Liver (tissue), 8 donors: ENCODE measurements at regions not wholly inside any gene's neighbourhood (a gene's known extent, or its start where the extent isn't known, plus 50 kb on each side); places are given as distances from the start of the nearest gene placed in this dataset.

Experiments
- DNase-seq: peaks from one replicate; pipeline ENCODE4 v3.0.0-alpha.2; 2017; ENCODE audit warnings: low spot score
- H3K27ac ChIP-seq, 2 donors: one replicate each; pipeline ENCODE4 v1.7.0; 2013; ENCODE audit warnings: inconsistent platforms in 2 of 2, low read length in 2 of 2, control low read depth in 1 of 2, low read depth in 1 of 2, mild to moderate bottlenecking in 1 of 2
- H3K27me3 ChIP-seq, 4 donors: one replicate each; pipeline versions ENCODE4 v1.6.1 to v1.7.0; 2013; ENCODE audit warnings: low read length in 3 of 4, inconsistent platforms in 1 of 4, mild to moderate bottlenecking in 1 of 4, moderate library complexity in 1 of 4; ENCODE audit not compliant: control insufficient read depth in 4 of 4, insufficient read depth in 4 of 4
- H3K36me3 ChIP-seq, 4 donors: one replicate each; pipeline versions ENCODE4 v1.6.1 to v1.7.0; 2013; ENCODE audit warnings: low read length in 3 of 4, mild to moderate bottlenecking in 3 of 4, low read depth in 1 of 4, moderate library complexity in 1 of 4; ENCODE audit not compliant: control insufficient read depth in 4 of 4, insufficient read depth in 3 of 4
- H3K4me1 ChIP-seq, 4 donors: one replicate each; pipeline versions ENCODE4 v1.6.1 to v1.7.0; 2013; ENCODE audit warnings: low read length in 3 of 4, mild to moderate bottlenecking in 3 of 4, moderate library complexity in 1 of 4; ENCODE audit not compliant: control insufficient read depth in 4 of 4, insufficient read depth in 4 of 4
- H3K4me3 ChIP-seq, 3 donors: one replicate each; pipeline versions ENCODE4 v1.6.1 to v1.7.0; 2013; ENCODE audit warnings: low read length in 3 of 3, control low read depth in 1 of 3, low read depth in 1 of 3, mild to moderate bottlenecking in 1 of 3
- H3K9ac ChIP-seq, 2 donors: one replicate each; pipeline ENCODE4 v1.7.0; 2013; ENCODE audit warnings: low read length in 2 of 2, mild to moderate bottlenecking in 2 of 2, moderate library complexity in 2 of 2, control low read depth in 1 of 2, low read depth in 1 of 2
- H3K9me3 ChIP-seq, 4 donors: one replicate each; pipeline versions ENCODE4 v1.6.1 to v1.7.0; 2013; ENCODE audit warnings: low read length in 3 of 4; ENCODE audit not compliant: control insufficient read depth in 4 of 4
- CTCF ChIP-seq: fragments of 150-350 bp; IDR thresholded peaks from 2 replicates; pipeline ENCODE4 v1.5.1; 2017; ENCODE audit warnings: improper control_type of control experiment, low read depth, low read length; ENCODE audit not compliant: missing input control
- HNF4A ChIP-seq, 2 donors: conservative IDR thresholded peaks; 2 replicates each; pipeline ENCODE4 v1.6.1; 2016; ENCODE audit warnings: antibody characterized with exemption in 2 of 2, mild to moderate bottlenecking in 2 of 2
- HNF4G ChIP-seq: IDR thresholded peaks from 2 replicates; pipeline ENCODE4 v1.6.1; 2016; ENCODE audit warnings: antibody characterized with exemption
- JUND ChIP-seq, 2 donors: IDR thresholded peaks; 2 replicates each; pipeline ENCODE4 v1.6.1; 2016; ENCODE audit warnings: antibody characterized with exemption in 2 of 2
- MAX ChIP-seq: IDR thresholded peaks from 2 replicates; pipeline ENCODE4 v1.6.1; 2016; ENCODE audit warnings: antibody characterized with exemption
- NR2F2 ChIP-seq: IDR thresholded peaks from 2 replicates; pipeline ENCODE4 v1.6.1; 2016; ENCODE audit warnings: antibody characterized with exemption
- RAD21 ChIP-seq, 2 donors: IDR thresholded peaks; 2 replicates each; pipeline ENCODE4 v1.6.1; 2016; ENCODE audit warnings: antibody characterized with exemption in 2 of 2, mild to moderate bottlenecking in 2 of 2
- SP1 ChIP-seq: IDR thresholded peaks from 2 replicates; pipeline ENCODE4 v1.6.1; 2018; ENCODE audit warnings: antibody characterized with exemption, mild to moderate bottlenecking
- TAF1 ChIP-seq: conservative IDR thresholded peaks from 2 replicates; pipeline ENCODE4 v1.6.1; 2016; ENCODE audit warnings: antibody characterized with exemption, mild to moderate bottlenecking
- YY1 ChIP-seq: IDR thresholded peaks from 2 replicates; pipeline ENCODE4 v1.6.1; 2016; ENCODE audit warnings: antibody characterized with exemption, mild to moderate bottlenecking
- ZBTB33 ChIP-seq: IDR thresholded peaks from 2 replicates; pipeline ENCODE4 v1.6.1; 2016; ENCODE audit warnings: antibody characterized with exemption
- WGBS: extraction: QIAGEN DNeasy Blood & Tissue Kit; methylation state at CpG from one replicate; pipeline ENCODE4 v1.1.7; 2013; 5-methylcytosine and 5-hydroxymethylcytosine counted together
- TF ChIP-seq, protein P1 (sequence below): IDR thresholded peaks from 2 replicates; pipeline ENCODE4 v1.6.1; 2016; ENCODE audit warnings: antibody characterized with exemption
- TF ChIP-seq, protein P2 (sequence below): IDR thresholded peaks from 2 replicates; pipeline ENCODE4 v1.6.1; 2016; ENCODE audit warnings: antibody characterized with exemption, mild to moderate bottlenecking
- donor health status: healthy.
- donor health status: healthy.
- donor health status: healthy.
- donor health status: healthy.
- donor health status: healthy.

- TF ChIP-seq HNF4G (no peak), MAX (no peak), NR2F2 (no peak), ZBTB33 (no peak), SP1 (no peak), JUND (IDR thresholded peaks at IDR 0.05) (no peak)
Measured at GRCh38 chr19:28425046-28425931, 787.7 kb downstream of the UQCRFS1 start (continued).

DNA sequence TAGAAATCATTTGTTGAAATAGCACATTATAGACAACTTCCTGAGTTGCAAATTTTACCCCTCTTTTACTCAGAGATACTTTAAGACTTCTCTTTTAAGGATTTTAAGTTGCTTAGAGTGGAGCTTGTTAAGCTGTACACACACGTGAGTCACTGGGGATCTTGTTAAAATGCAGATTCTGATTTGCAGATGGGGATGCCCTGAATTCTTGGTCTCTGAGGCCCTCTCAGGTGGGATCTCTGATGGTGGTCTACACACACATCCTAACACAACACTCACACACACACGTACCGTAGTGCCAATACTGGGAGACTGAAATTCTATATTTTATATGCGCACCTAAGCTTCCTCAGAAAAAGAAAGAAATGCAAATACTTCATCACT is 788.3 kb downstream of the UQCRFS1 start:
- TF ChIP-seq ZBTB33 (no peak), YY1 (no peak), TAF1 (no peak), HNF4A (conservative IDR thresholded peaks at IDR 0.05) (no peak), MAX (no peak), CTCF (no peak), RAD21 (IDR thresholded peaks at IDR 0.05) (no peak)
- TF ChIP-seq, protein P1, sequence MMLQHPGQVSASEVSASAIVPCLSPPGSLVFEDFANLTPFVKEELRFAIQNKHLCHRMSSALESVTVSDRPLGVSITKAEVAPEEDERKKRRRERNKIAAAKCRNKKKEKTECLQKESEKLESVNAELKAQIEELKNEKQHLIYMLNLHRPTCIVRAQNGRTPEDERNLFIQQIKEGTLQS: no peak
- TF ChIP-seq, protein P2, sequence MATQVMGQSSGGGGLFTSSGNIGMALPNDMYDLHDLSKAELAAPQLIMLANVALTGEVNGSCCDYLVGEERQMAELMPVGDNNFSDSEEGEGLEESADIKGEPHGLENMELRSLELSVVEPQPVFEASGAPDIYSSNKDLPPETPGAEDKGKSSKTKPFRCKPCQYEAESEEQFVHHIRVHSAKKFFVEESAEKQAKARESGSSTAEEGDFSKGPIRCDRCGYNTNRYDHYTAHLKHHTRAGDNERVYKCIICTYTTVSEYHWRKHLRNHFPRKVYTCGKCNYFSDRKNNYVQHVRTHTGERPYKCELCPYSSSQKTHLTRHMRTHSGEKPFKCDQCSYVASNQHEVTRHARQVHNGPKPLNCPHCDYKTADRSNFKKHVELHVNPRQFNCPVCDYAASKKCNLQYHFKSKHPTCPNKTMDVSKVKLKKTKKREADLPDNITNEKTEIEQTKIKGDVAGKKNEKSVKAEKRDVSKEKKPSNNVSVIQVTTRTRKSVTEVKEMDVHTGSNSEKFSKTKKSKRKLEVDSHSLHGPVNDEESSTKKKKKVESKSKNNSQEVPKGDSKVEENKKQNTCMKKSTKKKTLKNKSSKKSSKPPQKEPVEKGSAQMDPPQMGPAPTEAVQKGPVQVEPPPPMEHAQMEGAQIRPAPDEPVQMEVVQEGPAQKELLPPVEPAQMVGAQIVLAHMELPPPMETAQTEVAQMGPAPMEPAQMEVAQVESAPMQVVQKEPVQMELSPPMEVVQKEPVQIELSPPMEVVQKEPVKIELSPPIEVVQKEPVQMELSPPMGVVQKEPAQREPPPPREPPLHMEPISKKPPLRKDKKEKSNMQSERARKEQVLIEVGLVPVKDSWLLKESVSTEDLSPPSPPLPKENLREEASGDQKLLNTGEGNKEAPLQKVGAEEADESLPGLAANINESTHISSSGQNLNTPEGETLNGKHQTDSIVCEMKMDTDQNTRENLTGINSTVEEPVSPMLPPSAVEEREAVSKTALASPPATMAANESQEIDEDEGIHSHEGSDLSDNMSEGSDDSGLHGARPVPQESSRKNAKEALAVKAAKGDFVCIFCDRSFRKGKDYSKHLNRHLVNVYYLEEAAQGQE: no peak
- peaks cover 0 to 6% (median 0%) of the 10 kb centered on the region in 4 donors for H3K27me3 ChIP-seq
- no peak for DNase-seq
- no peak overlapping the region for H3K9ac ChIP-seq
- no peaks in the 10 kb centered on the region for H3K4me1 ChIP-seq
- H3K27ac ChIP-seq: no peak overlapping the region
- no peaks in the 10 kb centered on the region for H3K36me3 ChIP-seq
- H3K9me3 ChIP-seq: no peaks in the 10 kb centered on the region
- no peak overlapping the region for H3K4me3 ChIP-seq
- WGBS: 61% methylated on average over 4 of the region's 4 CpGs
